HuH-7.5 (cell line): ENCODE measurements at regions not wholly inside any gene's neighbourhood (a gene's known extent, or its start where the extent isn't known, plus 50 kb on each side); places are given as distances from the start of the nearest gene placed in this dataset.
"Not testable (repeated sequence)": the region's sequence is repeated elsewhere in the genome, so short reads cannot be mapped to it uniquely, and the experiment has no call there.

ENCODE experiments used
- DNase-seq: peaks from one replicate; pipeline ENCODE4 v3.0.0; 2011; ENCODE audit warnings: low spot score

DNA sequence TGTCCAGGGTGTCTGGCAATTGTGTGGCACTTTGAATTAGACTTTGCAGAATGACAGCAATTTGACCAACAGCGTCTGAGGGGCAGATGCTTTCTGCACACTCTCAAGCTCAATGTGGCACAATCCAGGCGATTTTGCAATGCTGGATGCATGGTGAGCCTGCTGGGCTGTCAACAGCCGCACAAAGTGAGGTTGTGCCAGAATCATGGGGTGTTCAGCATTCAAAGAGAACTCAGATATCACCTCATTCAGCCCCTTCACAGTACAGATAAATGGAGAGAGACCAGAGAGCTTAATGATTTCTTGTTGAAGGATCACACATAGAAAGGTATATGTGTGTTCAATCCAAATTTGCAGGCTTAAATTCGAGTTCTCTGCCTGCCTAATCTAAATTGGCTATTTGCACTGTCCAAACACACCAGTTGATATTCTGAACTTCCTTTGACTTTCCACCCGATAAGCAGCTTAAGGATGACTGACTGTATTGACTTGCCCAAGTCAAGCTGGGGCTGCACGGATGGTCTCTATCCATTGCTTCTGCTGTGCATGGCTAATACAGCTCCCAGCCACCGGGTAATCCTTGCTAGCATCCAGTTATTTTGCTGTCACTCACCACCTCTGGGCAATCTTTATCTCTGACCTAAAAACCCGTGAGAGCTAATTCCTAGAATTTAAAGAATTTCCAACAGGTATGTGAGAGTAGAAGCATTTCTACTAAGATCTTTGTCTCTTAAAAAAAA, 157.9 kb upstream of the TAS2R1 start:
- DNase-seq, result no peak

GRCh38 chr5:9786380-9787360, 156.5 kb upstream of the TAS2R1 start:
- no peak for DNase-seq

DNA sequence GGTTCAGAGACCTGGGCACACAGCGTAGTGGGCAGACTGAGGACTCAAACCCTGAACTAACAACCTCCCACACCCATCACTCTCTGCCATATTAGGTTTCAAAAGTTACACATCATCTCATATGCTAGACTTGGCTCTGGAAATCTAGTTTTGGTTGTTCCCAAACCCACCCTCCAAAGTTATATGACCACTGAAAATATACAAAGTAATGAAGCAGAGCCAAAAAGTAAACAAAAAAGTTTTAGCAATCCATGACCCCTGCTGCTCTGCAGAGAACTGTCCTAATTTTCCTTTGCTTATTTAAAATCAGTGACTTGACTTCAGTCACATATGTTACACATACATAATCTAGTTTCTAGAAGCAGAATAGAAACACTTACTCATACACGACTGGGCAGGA, 155.6 kb upstream of the TAS2R1 start:
- DNase-seq, result no peak

- no peak for DNase-seq
Measured at GRCh38 chr5:9784231-9784630, 154.1 kb upstream of the TAS2R1 start.

- no peak for DNase-seq
Measured at GRCh38 chr5:9782826-9783560, 152.8 kb upstream of the TAS2R1 start.

DNA sequence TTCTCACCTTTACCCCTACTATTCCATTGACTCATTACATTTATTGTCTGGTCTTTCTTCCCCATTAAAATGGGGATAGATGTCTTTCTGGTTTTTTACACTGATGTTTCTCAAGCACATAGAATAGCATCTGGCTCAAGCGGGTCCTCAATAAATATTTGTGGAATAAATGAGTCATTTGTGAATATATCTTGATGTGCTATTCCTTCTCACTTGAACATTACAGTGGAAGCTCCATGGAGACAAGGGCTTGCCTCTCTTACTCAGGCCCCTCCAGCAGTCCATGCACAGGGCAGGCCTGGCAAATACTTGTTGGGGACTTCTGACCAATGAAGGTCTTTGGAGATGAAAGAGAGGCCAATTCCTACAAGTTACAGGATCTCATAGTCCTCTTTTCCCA, 151.7 kb upstream of the TAS2R1 start:
- DNase-seq, result no peak

GRCh38 chr5:9781275-9781674, 151.1 kb upstream of the TAS2R1 start:
- DNase-seq, result no peak

- DNase-seq, result no peak
Measured at GRCh38 chr5:9780501-9780900, 150.3 kb upstream of the TAS2R1 start.

DNA sequence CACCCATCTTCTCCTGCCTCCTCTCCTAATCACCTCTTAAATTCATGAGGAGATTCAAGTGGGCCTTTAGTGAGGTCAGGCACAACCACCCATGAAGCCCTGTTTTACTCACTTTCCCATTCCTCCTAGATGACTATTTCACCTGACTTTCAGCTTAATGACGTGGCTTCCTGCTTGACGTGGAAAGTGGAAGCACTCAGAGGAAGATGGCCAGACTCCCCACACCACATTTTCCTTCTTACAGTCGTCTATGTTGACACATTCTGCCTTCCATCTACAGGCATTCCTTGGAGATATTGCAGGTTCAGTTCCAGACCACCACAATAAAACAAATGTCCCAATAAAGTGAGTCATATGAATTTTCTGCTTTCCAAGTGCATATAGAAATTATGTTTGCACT, 146.4 kb upstream of the TAS2R1 start:
- DNase-seq, result no peak

- no peak for DNase-seq
Measured at GRCh38 chr5:9775339-9775738, 145.2 kb upstream of the TAS2R1 start.

GRCh38 chr5:9774472-9775079, 144.4 kb upstream of the TAS2R1 start:
- no peak for DNase-seq

DNA sequence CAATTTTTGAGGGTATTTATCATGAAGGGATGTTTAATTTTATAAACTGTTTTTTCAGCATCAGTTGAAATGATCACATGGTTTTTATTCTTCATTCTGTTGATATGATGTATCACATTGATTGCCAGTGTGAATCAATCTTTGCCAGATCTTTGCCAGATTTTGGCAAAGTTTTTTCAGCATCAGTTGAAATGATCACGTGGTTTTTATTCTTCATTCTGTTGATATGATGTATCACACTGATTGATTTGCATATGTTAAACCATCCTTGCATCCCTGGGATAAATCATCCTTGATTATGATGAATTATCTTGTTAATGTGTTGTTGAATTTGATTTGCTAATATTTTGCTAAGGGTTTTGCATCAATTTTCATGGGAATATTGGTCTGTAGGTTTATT, 140.9 kb upstream of the TAS2R1 start:
- DNase-seq, result no peak

DNA sequence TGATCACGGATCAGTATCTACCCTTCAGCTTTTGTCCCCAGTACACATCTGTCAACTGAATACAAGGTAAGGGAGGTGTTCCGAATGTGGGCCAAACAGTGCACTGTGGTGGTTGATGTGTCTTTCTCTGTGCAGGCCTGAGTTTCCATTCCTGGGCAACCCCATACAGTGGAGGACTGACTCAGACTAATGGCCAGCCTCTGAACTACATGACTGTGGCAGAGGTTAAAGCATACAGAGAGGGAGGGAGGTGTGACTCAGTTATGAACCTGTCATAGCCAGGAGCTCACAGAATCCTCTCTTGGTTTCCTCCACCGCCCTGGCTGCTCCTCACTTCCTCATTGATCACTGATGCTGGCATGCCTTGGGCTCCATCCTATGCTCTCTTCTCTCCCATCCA, 136.4 kb upstream of the TAS2R1 start:
- DNase-seq, result no peak

DNA sequence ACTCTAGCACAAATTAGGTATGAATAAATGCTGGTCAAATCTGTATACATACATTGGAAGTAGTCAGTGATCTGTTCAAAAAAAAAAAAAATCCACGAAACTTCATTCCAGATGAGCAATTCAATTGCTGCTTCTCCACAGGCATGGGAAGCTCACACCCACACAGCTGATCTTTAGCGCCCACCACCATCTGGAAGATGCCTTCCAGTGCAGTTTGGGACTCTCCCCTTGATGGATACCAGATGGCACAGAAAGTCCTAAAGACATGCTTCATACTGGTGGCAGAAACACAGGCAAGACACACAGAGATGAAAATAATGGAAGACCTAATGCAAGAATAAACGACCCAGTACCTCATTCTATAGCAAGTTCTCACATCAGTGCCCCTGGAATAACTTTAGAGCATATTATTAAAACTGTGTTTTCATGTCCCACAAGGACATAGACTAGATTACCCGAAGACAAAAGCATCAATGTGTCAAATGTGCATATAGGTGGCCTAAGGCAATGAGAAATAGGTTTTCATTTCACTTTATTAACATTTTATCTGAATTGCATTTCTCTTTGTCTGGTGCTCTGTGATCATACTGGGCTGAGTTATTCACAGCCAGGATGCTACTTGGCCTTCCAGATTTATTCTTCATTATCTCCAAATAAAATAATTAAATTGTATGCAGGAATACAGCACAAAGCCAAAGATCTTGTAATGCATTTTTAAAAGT, 135.4 kb upstream of the TAS2R1 start:
- DNase-seq, result no peak

DNA sequence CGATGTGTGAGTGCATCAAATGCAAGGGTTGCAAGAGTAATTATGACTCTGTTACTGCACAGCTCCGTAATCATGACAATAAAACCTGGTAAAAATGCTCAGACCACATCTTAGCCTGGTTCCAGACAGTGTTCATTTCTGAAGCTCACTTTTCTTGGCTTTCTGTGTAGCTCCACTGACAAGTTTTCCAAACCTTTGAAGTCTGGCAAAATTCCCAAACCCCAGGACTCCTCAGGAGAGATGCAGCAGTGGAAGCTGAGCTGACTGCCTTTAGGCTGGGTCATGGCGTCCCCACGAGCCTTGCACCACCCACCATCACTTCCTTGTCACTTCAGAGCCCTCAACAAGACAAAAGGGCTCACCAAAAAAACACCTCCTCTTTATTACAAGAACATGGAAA, 131.6 kb upstream of the TAS2R1 start:
- no peak for DNase-seq

GRCh38 chr5:9752670-9753069, 122.5 kb upstream of the TAS2R1 start:
- not testable (repeated sequence) for DNase-seq

DNA sequence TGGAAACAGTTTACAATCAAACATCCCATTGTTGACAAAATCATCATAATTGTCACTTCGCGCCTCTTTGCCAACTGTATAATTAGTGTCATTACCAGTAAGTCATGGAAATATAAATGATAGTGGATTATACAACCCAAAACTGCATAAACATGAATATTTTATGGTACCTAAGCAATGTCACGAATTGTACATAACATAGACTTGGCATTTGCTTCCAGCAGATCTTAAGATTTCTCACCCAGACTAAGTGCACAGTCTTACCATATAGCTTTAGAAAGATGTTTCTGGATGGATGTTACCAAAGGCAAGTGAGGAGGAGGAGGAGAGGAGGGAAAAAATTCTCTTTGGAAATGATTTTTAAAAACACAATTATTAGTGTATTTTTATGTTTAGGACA, 113.4 kb upstream of the TAS2R1 start:
- no peak for DNase-seq

- no peak for DNase-seq
Measured at GRCh38 chr5:9742848-9743247, 112.7 kb upstream of the TAS2R1 start.

GRCh38 chr5:9739135-9739534, 109.0 kb upstream of the TAS2R1 start:
- no peak for DNase-seq

- no peak for DNase-seq
Measured at GRCh38 chr5:9737265-9737664, 107.1 kb upstream of the TAS2R1 start.

DNA sequence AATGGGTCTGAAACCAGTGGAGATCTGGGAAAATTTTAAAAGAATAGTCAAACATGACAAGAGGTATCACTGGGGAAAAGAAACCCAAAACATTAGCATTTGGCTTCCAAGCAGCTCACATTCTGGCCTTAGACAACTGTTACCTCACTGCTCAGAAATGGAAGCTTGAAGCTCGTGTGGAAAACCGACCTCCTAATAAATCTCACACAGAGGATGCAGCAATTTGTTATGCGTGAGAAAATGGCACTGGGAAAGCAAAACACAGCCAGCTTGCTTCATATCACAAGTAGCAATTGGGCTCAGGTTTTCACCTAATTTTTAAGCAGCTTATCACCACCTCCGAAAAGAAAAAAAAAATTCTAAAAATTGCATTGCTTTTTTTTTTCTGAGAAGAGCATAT, 103.3 kb upstream of the TAS2R1 start:
- DNase-seq, result no peak

GRCh38 chr5:9731159-9731558, 101.0 kb upstream of the TAS2R1 start:
- DNase-seq, result no peak
